Endothelial cell of umbilical vein (primary cell): ENCODE measurements at regions not wholly inside any gene's neighbourhood (a gene's known extent, or its start where the extent isn't known, plus 50 kb on each side); places are given as distances from the start of the nearest gene placed in this dataset.

ENCODE experiments used
- BruUV-seq: library from RNA; stranded (reverse); fragments of 400-500 nt; replicated peaks from 2 replicates; lab custom pipeline; 2021; lab: Mats Ljungman, UMichigan
- CTCF ChIA-PET: fragments of 300-600, 350-600 bp; sonication (Branson Sonifier 250); formaldehyde crosslinking; loops from one replicate; lab custom pipeline; 2021; ENCODE audit warnings: antibody characterized with exemption, inconsistent platforms; lab: Charles Lee
- POLR2A ChIA-PET: fragments of 300-600, 350-600 bp; sonication (Branson Sonifier 250); formaldehyde crosslinking; loops from one replicate; lab custom pipeline; 2021; ENCODE audit warnings: antibody characterized with exemption, inconsistent platforms; lab: Charles Lee
- DNase-seq: peaks from one replicate; pipeline ENCODE4 v3.0.0-alpha.2; 2011; ENCODE audit warnings: low read depth, low spot score
- FAIRE-seq: peaks from 2 replicates; lab custom pipeline; 2011; peaks lifted over from hg19 to GRCh38; lab: Jason Lieb, UNC
- H2AFZ ChIP-seq: 2 replicates; pipeline ENCODE4 v1.6.0; 2012; ENCODE audit warnings: low read depth, low read length, control low read depth, inconsistent platforms
- H3K27ac ChIP-seq: 2 replicates; pipeline ENCODE4 v1.5.1; 2011; ENCODE audit warnings: low read depth, mild to moderate bottlenecking, control low read depth, low read length, moderate library complexity; ENCODE audit not compliant: insufficient read depth
- H3K27me3 ChIP-seq, 2 experiments: 2 replicates each; pipeline versions ENCODE4 v1.6.0 to v1.6.1; 2011; ENCODE audit warnings: low read length in 2 of 2, mixed read lengths in 1 of 2; ENCODE audit not compliant: control insufficient read depth in 2 of 2, insufficient read depth in 2 of 2
- H3K36me3 ChIP-seq, 2 experiments: 2 replicates in 1 of 2; 3 replicates in 1 of 2; pipeline ENCODE4 v1.5.1; 2011; ENCODE audit warnings: low read length in 2 of 2, mild to moderate bottlenecking in 1 of 2, moderate library complexity in 1 of 2; ENCODE audit not compliant: control insufficient read depth in 2 of 2, insufficient read depth in 2 of 2; ENCODE audit errors: extremely low read depth in 1 of 2
- H3K4me1 ChIP-seq: 3 replicates; pipeline ENCODE4 v1.5.1; 2011; ENCODE audit warnings: mild to moderate bottlenecking, low read length; ENCODE audit not compliant: control insufficient read depth, insufficient read depth; ENCODE audit errors: extremely low read depth
- H3K4me2 ChIP-seq: 2 replicates; pipeline ENCODE4 v1.6.1; 2011; ENCODE audit warnings: low read length, control low read depth, mixed read lengths; ENCODE audit not compliant: insufficient read depth
- H3K4me3 ChIP-seq, 3 experiments: fragments of 200-600 bp in 1 of 3; sonication (generic), shearing (Covaris generic) in 1 of 3; replicated peaks in 1 of 3; 2 replicates each; pipeline ENCODE4 v1.5.1; 2011 to 2016; ENCODE audit warnings: control low read depth in 3 of 3, low read length in 3 of 3, mild to moderate bottlenecking in 2 of 3, inconsistent platforms in 1 of 3, low read depth in 1 of 3, moderate library complexity in 1 of 3; ENCODE audit not compliant: insufficient read depth in 1 of 3
- H3K79me2 ChIP-seq: 2 replicates; pipeline ENCODE4 v1.6.0; 2012; ENCODE audit warnings: low read length, inconsistent platforms; ENCODE audit not compliant: control insufficient read depth, insufficient read depth
- H3K9ac ChIP-seq: replicated peaks from 2 replicates; pipeline ENCODE3; 2011; ENCODE audit warnings: low read length, control low read depth; ENCODE audit not compliant: insufficient read depth; ENCODE audit errors: extremely low read depth
- H3K9me1 ChIP-seq: replicated peaks from 3 replicates; pipeline ENCODE4 v1.6.0; 2011; ENCODE audit warnings: mild to moderate bottlenecking, low read length; ENCODE audit not compliant: control insufficient read depth, insufficient read depth; ENCODE audit errors: extremely low read depth
- H3K9me3 ChIP-seq: replicated peaks from 2 replicates; pipeline ENCODE4 v1.5.1; 2012; ENCODE audit warnings: low read length, inconsistent platforms; ENCODE audit not compliant: control insufficient read depth, insufficient read depth
- H4K20me1 ChIP-seq: replicated peaks from 2 replicates; pipeline ENCODE3; 2011; ENCODE audit warnings: mild to moderate bottlenecking, low read length; ENCODE audit not compliant: control insufficient read depth, insufficient read depth; ENCODE audit errors: extremely low read depth
- FOS ChIP-seq: IDR thresholded peaks from 2 replicates; pipeline ENCODE4 v1.6.1; 2011; ENCODE audit warnings: mild to moderate bottlenecking, low read length, moderate library complexity, borderline replicate concordance; ENCODE audit not compliant: insufficient read depth
- GATA2 ChIP-seq: IDR thresholded peaks from 2 replicates; pipeline ENCODE4 v1.7.0; 2011; ENCODE audit warnings: low read depth, mild to moderate bottlenecking, moderate library complexity, mixed read lengths, low read length; ENCODE audit not compliant: insufficient read length, insufficient read depth
- JUN ChIP-seq: IDR thresholded peaks from 2 replicates; pipeline ENCODE4 v1.6.1; 2011; ENCODE audit warnings: borderline replicate concordance, low read depth; ENCODE audit not compliant: insufficient read length, insufficient read depth
- MYC ChIP-seq: IDR thresholded peaks from one replicate; pipeline ENCODE4 v1.6.1; 2011; ENCODE audit warnings: mild to moderate bottlenecking, low read depth, low read length
- POLR2A ChIP-seq: IDR thresholded peaks from 2 replicates; pipeline ENCODE4 v1.6.1; 2012; ENCODE audit warnings: low read depth, mild to moderate bottlenecking, control low read depth, low read length
- POLR2AphosphoS5 ChIP-seq: IDR thresholded peaks from 2 replicates; pipeline ENCODE4 v1.6.1; 2012; ENCODE audit warnings: low read depth, mild to moderate bottlenecking, control low read depth, low read length, moderate library complexity; ENCODE audit not compliant: insufficient read depth
- dilution Hi-C: fragments of 300-500 bp; cut with MboI; formaldehyde crosslinking; loops from one replicate; pipeline ENCODE4 v1.15.0; 2019; ENCODE audit warnings: low sequenced_read_pairs; ENCODE audit not compliant: extremely low pct_ligation_motif_present
- intact Hi-C: fragments of 100-400 bp; cut with micrococcal nuclease; formaldehyde crosslinking; loops from one replicate; pipeline ENCODE4 v1.10.0; 2022
- TF ChIP-seq, protein P1 (sequence below): IDR thresholded peaks from 2 replicates; pipeline ENCODE4 v1.6.1; 2011; ENCODE audit not compliant: insufficient read depth, insufficient read length
- TF ChIP-seq, protein P2 (sequence below), 2 donors: IDR thresholded peaks; 1 replicate in 1 of 2; 2 replicates in 1 of 2; pipeline ENCODE4 v1.5.1; 2011; ENCODE audit warnings: low read length in 2 of 2, mild to moderate bottlenecking in 2 of 2, moderate library complexity in 2 of 2, control low read depth in 1 of 2, inconsistent platforms in 1 of 2, low read depth in 1 of 2; ENCODE audit not compliant: insufficient read depth in 1 of 2; ENCODE audit errors: extremely low read depth in 1 of 2

DNA sequence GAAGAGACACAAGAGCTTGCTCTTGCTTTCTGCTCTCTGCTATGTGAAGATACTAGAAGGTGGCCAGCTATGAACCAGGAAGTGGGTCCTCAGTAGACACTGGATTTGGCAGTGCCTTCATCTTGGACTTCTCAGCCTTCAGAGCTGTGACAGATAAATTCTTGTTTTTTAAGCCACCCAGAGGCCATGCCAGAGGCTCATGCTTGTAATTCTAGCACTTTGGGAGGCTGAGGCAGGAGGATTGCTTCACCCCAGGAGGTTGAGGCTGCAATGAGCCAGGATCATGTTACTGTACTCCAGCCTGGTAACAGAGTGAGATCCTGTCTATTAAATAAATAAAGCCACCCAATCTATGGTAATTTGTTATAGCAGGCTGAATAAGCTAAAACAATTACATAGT, 185.5 kb upstream of the SALL4 start:
- intact Hi-C loops: loop anchor here (5.0 kb wide), 1 partner anchor 56 kb away; no protein-coding TSS in a partner anchor
- Histone ChIP-seq H3K79me2 (no peaks in the 10 kb centered on the region), H2AFZ (no peak overlapping the region), H3K4me3 (no peak overlapping the region), H3K27ac (no peak overlapping the region), H3K9me3 (no peaks in the 10 kb centered on the region), H3K27me3 (no peaks in the 10 kb centered on the region), H3K4me1 (peaks cover 13% of the 10 kb centered on the region), H3K36me3 (no peaks in the 10 kb centered on the region), H3K4me2 (no peak overlapping the region), H3K9ac (no peak overlapping the region), H3K9me1 (no peaks in the 10 kb centered on the region), H4K20me1 (no peaks in the 10 kb centered on the region)
- dilution Hi-C loops: no loop called here
- POLR2A ChIA-PET: interaction anchor here (0.6 to 0.7 kb wide), 2 partner anchors 19 to 75 kb away, joined by 3 read pairs; no protein-coding TSS in a partner anchor
- FAIRE-seq (no peak), DNase-seq (no peak)
- TF ChIP-seq, protein P1, sequence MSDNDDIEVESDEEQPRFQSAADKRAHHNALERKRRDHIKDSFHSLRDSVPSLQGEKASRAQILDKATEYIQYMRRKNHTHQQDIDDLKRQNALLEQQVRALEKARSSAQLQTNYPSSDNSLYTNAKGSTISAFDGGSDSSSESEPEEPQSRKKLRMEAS: no peak
- CTCF ChIA-PET: interaction anchor here (1.4 to 1.7 kb wide), 2 partner anchors 14 to 22 kb away, joined by 3 to 5 read pairs; no protein-coding TSS in a partner anchor
- no TSS peak for BruUV-seq

DNA sequence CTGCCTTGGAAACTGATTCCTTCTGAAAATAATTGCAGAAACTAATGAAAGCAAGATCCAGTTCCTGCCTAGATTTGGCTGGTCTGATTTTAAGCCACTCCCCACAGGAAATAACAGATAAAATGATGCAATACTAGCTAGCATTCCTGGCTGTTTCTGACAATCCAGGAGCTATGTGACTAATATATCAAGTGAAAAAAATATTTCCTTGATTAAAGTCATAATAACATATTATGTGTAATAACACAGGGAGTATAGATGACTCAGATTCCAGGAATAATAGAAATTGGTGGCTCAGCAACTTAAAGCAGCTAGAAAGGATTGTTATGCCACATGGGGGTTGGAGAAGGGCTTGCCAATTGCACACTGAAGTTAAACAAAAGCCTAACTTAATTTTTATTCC, 182.7 kb upstream of the SALL4 start:
- TF ChIP-seq JUN: peak; percentile 94
- TF ChIP-seq POLR2A: no peak
- TF ChIP-seq, protein P2, sequence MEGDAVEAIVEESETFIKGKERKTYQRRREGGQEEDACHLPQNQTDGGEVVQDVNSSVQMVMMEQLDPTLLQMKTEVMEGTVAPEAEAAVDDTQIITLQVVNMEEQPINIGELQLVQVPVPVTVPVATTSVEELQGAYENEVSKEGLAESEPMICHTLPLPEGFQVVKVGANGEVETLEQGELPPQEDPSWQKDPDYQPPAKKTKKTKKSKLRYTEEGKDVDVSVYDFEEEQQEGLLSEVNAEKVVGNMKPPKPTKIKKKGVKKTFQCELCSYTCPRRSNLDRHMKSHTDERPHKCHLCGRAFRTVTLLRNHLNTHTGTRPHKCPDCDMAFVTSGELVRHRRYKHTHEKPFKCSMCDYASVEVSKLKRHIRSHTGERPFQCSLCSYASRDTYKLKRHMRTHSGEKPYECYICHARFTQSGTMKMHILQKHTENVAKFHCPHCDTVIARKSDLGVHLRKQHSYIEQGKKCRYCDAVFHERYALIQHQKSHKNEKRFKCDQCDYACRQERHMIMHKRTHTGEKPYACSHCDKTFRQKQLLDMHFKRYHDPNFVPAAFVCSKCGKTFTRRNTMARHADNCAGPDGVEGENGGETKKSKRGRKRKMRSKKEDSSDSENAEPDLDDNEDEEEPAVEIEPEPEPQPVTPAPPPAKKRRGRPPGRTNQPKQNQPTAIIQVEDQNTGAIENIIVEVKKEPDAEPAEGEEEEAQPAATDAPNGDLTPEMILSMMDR (IDR thresholded peaks at IDR 0.05; ENCODE audit: extremely low read depth in 1 of 2, insufficient read depth in 1 of 2, low read depth in 1 of 2, low read length in 2 of 2): no peak
- TF ChIP-seq FOS: peak; percentile 94
- no peak for TF ChIP-seq MYC
- TF ChIP-seq, protein P1: no peak
- peak; percentile 53 for TF ChIP-seq GATA2
- peak; percentile 39 for TF ChIP-seq POLR2AphosphoS5
- Histone ChIP-seq H3K79me2 (no peaks in the 10 kb centered on the region), H3K9me3 (no peaks in the 10 kb centered on the region), H4K20me1 (no peaks in the 10 kb centered on the region), H3K36me3 (no peaks in the 10 kb centered on the region), H3K4me2 (peak overlapping the region; percentile 67), H3K27ac (peak overlapping the region; percentile 82), H2AFZ (no peak overlapping the region), H3K4me3 (no peak overlapping the region), H3K9ac (peak overlapping the region; percentile 71), H3K9me1 (no peaks in the 10 kb centered on the region), H3K27me3 (no peaks in the 10 kb centered on the region), H3K4me1 (peaks cover 13% of the 10 kb centered on the region)
- DNase-seq (peak; percentile 96), FAIRE-seq (peak; percentile 89)
- no TSS peak for BruUV-seq
- ChIA-PET CTCF (interaction anchor here (0.6 to 2.1 kb wide), 18 partner anchors 9 to 390 kb away, joined by 3 to 19 read pairs (median 4); partner anchors contain the start of gene ATP9A), POLR2A (interaction anchor here (0.7 kb wide), 1 partner anchor 11 kb away, joined by 12 read pairs; no protein-coding TSS in a partner anchor)
- intact Hi-C loops: loop anchor here (1.0 to 5.0 kb wide), 6 partner anchors 10 to 354 kb away; no protein-coding TSS in a partner anchor
- dilution Hi-C loops: no loop called here
